Activated naive CD8-positive, alpha-beta T cell (primary cell): ENCODE measurements at regions not wholly inside any gene's neighbourhood (a gene's known extent, or its start where the extent isn't known, plus 50 kb on each side); places are given as distances from the start of the nearest gene placed in this dataset.

Experiments used
- H3K27ac Mint-ChIP-seq: one replicate; pipeline ENCODE4 v1.8.0; 2021; ENCODE audit warnings: mixed read lengths
- H3K27me3 Mint-ChIP-seq: one replicate; pipeline ENCODE4 v1.8.0; 2021; ENCODE audit warnings: mixed read lengths
- H3K36me3 Mint-ChIP-seq: one replicate; pipeline ENCODE4 v1.8.0; 2021; ENCODE audit warnings: mixed read lengths
- H3K4me1 Mint-ChIP-seq: one replicate; pipeline ENCODE4 v1.8.0; 2021; ENCODE audit warnings: low read depth, mixed read lengths
- H3K4me3 Mint-ChIP-seq: one replicate; pipeline ENCODE4 v1.8.0; 2021; ENCODE audit warnings: mild to moderate bottlenecking, mixed read lengths
- H3K9me3 Mint-ChIP-seq: one replicate; pipeline ENCODE4 v1.8.0; 2021; ENCODE audit warnings: low read depth, mixed read lengths

DNA sequence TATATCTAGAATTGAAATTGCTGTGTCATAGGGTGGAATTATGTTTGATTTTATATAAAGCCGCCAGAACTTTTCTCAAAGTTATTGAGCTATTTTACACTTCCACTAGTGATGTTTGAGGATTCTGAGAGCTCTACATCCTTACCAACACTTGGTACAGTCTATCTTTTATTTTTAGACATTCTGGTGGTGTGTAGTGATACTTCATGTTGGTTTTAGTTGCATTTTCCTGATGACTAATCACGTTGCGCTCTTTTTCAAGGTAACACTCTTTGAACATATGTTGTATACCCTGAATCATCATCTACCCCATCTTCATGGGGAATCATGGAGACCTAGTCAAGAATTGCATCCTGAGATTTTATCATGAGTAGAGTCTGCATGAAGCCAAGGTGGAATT is 141.7 kb downstream of the NXNL2 start:
- H3K9me3 Mint-ChIP-seq = no peaks in the 10 kb centered on the region
- peaks cover 4% of the 10 kb centered on the region for H3K27me3 Mint-ChIP-seq
- H3K4me3 Mint-ChIP-seq = no peak overlapping the region
- H3K36me3 Mint-ChIP-seq = no peaks in the 10 kb centered on the region
- no peaks in the 10 kb centered on the region for H3K4me1 Mint-ChIP-seq
- H3K27ac Mint-ChIP-seq = no peak overlapping the region

DNA sequence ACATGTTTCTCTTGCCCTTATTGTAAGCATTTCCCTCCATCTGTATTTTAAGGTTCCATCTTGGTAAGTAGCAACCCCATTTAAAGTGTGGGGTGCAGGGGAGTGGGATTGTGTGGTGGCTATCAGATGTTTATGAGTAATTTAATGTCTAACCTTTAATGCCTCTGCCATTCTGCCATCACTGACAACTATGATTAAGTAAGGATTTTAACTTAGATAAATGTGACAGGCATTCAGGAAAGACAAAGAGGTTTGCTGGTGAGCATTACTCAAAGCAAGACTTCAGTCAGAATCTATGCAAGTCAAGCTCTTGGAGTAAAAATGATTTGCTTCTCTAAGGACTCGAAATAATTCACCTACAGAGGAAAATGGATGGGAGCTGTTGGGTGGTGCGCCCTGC is 143.0 kb downstream of the NXNL2 start:
- Mint-ChIP-seq H3K4me3 (no peak overlapping the region), H3K27ac (no peak overlapping the region), H3K27me3 (peaks cover 4% of the 10 kb centered on the region), H3K9me3 (no peaks in the 10 kb centered on the region), H3K4me1 (no peaks in the 10 kb centered on the region), H3K36me3 (no peaks in the 10 kb centered on the region)

DNA sequence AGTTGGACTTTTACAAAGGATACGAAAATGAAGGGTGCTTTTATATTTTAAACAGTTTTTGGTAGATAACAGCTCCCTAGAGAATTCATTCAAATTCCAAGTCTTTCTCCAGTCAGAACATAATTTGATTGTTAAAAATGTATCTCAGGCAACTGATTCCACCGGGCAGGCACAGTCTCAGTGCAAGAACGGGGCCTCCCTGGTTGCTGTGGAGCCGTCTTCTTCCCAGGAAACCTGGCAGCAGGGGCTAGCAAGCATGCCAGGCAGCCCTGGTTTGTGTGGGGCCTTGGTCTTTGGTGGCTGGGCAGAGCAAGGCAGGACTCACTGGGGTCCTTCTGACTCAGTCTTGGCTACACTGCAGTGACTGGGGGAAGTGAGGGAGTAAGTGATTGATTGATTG is 143.5 kb downstream of the NXNL2 start:
- Mint-ChIP-seq H3K27ac (no peak overlapping the region), H3K4me3 (no peak overlapping the region), H3K9me3 (no peaks in the 10 kb centered on the region), H3K4me1 (no peaks in the 10 kb centered on the region), H3K27me3 (peaks cover 4% of the 10 kb centered on the region), H3K36me3 (no peaks in the 10 kb centered on the region)

DNA sequence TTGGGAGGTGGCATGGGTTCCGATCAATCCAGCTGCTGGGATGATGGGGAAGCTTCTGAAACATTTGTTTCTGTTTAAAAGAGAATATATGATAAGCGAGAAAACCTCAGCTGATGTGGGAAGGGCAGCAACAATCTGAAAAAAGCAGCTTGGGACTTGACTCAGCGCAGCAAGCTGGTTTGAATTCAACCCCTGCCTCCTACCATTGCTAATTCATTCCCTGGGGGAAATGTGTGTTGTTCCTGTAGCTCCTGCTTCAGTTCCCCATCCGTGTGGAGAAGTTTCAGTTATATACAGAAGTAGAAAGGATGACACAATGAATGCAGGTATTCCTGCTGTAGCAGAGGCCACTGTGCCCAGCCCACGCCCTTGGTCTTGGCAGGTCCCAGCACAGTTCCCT is 145.1 kb downstream of the NXNL2 start:
- H3K4me3 Mint-ChIP-seq = no peak overlapping the region
- H3K9me3 Mint-ChIP-seq = no peaks in the 10 kb centered on the region
- no peak overlapping the region for H3K27ac Mint-ChIP-seq
- no peaks in the 10 kb centered on the region for H3K4me1 Mint-ChIP-seq
- H3K36me3 Mint-ChIP-seq = no peaks in the 10 kb centered on the region
- peaks cover 4% of the 10 kb centered on the region for H3K27me3 Mint-ChIP-seq

DNA sequence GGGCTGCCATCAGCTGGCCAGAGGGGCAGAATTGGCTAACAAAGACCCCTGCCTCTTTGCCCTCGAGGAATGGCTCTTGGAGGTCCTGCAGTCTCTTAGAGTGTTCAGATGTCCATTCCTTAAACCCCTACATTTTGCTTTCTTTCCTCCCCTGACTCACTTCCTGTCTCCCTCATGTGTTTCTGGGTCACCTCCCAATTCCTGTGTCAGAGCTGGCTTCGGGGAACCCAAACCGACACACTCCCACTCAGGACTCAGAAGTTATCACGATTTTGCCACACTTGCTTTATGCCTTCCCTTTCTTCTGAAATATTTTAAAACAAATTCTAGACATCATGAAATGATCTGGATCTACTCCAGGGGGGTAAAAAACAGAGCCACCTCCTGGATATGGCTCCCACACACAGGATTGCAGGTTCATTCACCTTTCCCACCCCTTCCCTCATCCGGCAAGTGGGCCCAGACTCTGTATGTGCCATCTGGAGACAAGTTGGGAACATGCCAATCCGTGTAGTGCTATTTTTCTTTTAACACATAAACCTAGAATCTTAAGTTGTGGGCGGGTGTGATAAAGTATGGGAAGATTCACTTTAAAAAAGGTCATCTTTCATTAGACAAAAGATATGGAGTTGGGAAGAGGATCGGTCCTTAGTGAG is 145.7 kb downstream of the NXNL2 start:
- H3K4me1 Mint-ChIP-seq = no peaks in the 10 kb centered on the region
- no peak overlapping the region for H3K4me3 Mint-ChIP-seq
- no peak overlapping the region for H3K27ac Mint-ChIP-seq
- peaks cover 4% of the 10 kb centered on the region for H3K27me3 Mint-ChIP-seq
- no peaks in the 10 kb centered on the region for H3K36me3 Mint-ChIP-seq
- H3K9me3 Mint-ChIP-seq = no peaks in the 10 kb centered on the region

DNA sequence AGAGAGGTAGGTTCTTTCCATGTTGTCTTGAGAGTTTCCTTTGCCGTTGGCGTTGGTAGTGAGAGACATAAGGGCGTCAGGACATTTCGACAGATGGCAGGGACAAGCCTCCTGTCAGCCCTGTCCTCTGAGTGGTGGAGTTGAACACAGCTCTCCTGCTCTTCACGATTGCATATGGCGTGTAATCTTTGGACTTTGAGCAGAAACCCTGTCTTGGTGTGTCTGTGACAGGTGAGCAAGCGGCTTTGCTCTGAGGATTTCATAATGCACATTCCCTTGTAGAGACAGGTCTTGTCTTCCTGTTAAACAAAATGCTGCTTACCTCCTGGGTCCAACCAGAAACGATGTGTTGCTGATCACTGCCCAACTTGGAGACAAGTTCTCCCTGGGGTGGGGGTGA is 146.5 kb downstream of the NXNL2 start:
- Mint-ChIP-seq H3K9me3 (no peaks in the 10 kb centered on the region), H3K4me1 (no peaks in the 10 kb centered on the region), H3K27me3 (peaks cover 4% of the 10 kb centered on the region), H3K27ac (no peak overlapping the region), H3K36me3 (no peaks in the 10 kb centered on the region), H3K4me3 (no peak overlapping the region)

DNA sequence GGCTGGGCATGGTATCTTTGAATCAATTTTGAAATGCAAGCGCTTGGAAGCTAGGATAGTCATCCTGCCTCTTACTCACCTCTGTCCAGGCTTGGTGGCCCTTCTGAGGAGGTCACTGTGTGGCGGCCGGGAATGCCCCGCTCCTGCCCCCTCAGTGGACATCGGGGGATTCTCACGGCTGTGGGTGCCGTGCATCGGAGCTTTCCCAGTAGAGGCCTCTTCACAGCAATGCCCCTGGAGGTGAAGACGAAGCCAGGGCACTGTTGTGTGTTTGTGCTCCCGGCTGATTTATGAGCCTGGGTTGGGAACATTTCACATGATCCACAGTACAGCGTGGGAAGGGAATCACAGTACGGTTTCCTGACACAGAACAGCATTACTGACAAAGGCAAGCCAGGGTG is 147.5 kb downstream of the NXNL2 start:
- Mint-ChIP-seq H3K27me3 (no peaks in the 10 kb centered on the region), H3K4me3 (no peak overlapping the region), H3K36me3 (no peaks in the 10 kb centered on the region), H3K9me3 (no peaks in the 10 kb centered on the region), H3K27ac (no peak overlapping the region), H3K4me1 (no peaks in the 10 kb centered on the region)

DNA sequence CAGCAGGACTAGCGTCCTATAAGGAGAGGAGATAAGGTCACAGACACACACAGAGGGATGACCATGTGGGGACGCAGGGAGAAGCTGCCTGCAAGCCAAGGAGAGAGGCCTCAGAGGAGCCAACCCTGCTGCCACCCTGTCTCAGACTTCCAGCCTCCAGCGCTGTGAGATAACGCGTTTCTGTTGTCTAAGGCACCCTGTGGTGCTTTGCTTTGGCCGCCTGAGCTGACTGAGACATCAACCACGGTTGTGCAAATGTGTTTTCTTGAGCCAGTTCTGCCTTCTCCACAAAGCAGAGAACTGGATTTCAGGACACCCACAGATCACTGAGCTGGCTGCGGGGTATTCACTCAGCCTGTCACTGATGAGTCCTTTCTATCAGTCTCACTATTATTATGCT is 149.1 kb downstream of the NXNL2 start:
- H3K4me1 Mint-ChIP-seq = no peaks in the 10 kb centered on the region
- H3K27me3 Mint-ChIP-seq = no peaks in the 10 kb centered on the region
- no peaks in the 10 kb centered on the region for H3K9me3 Mint-ChIP-seq
- H3K36me3 Mint-ChIP-seq = no peaks in the 10 kb centered on the region
- no peak overlapping the region for H3K4me3 Mint-ChIP-seq
- no peak overlapping the region for H3K27ac Mint-ChIP-seq

DNA sequence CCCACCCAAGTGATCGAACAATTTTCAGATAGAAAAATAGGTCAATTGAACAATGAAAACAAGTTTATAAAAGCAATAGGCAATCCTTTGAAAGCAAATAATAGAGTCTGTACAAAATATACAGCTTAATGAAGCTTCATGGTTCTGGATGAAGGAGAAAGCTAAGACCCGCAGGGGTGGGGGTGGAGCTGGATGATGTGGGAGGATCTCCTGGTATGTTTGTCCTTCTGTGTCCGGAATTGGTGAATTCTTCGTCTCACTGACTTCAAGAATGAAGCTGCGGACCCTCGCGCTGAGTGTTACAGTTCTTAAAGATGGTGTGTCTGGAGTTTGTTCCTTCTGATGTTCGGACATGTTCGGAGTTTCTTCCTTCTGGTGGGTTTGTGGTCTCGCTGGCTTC is 149.9 kb downstream of the NXNL2 start:
- Mint-ChIP-seq H3K27me3 (no peaks in the 10 kb centered on the region), H3K4me1 (no peaks in the 10 kb centered on the region), H3K9me3 (no peaks in the 10 kb centered on the region), H3K27ac (no peak overlapping the region), H3K36me3 (no peaks in the 10 kb centered on the region), H3K4me3 (no peak overlapping the region)

DNA sequence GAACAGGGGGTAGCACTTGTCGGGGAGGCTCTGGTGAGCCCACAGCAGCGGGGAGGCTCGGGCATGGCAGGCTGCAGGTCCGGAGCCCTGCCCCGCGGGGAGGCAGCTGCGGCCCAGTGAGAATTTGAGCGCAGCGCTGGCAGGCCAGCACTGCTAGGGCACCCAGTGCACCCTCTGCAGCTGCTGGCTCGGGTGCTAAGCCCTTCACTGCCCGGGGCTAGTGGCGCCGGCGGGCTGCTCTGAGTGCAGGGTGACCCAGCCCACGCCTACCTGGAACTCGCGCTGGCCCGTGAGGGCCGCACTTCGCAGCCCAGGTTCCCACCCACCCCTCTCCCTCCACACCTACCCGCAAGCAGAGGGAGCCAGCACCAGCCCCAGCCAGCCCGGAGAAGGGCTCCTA is 151.0 kb downstream of the NXNL2 start:
- Mint-ChIP-seq H3K27me3 (no peaks in the 10 kb centered on the region), H3K36me3 (no peaks in the 10 kb centered on the region), H3K4me3 (no peak overlapping the region), H3K4me1 (no peaks in the 10 kb centered on the region), H3K27ac (no peak overlapping the region), H3K9me3 (no peaks in the 10 kb centered on the region)

DNA sequence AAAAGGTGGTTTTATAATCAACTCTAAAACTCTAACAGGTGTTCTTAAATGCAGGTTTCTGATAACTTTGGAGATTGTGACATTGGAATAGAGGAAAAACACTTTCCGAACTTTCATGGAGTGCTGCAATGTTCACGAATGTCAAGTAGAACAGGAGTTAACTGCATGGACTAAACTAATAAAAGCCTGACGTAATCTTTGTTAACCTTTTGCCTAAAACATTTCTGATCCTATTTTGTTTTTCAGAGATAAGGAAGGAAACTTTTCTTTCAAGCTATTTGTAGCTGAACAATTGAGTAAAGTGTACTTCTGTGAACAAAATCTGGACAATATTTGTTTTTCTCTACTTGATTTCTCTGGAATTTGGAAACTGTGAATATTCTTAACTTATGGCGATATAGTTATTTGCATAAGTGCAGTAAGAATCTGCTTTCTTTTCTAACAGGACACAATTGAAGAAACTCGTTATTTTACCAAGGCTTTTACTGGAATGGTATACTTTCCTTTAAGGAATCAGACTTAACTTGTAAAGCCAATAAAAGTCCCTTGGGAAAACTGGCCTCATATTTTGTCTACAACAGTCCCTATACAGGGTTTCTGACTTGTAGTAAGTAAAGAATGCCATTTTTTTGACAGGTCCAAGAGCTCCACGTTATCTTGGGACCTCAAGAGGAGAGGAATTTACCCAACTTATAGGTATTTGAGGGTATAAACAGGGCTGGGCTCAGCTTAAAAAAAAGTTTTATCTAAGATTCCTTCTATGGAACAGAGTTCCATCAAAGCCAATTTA is 154.7 kb downstream of the NXNL2 start:
- Mint-ChIP-seq H3K27me3 (peaks cover 5% of the 10 kb centered on the region), H3K36me3 (no peaks in the 10 kb centered on the region), H3K9me3 (peaks cover 5% of the 10 kb centered on the region), H3K4me3 (no peak overlapping the region), H3K4me1 (no peaks in the 10 kb centered on the region), H3K27ac (no peak overlapping the region)

DNA sequence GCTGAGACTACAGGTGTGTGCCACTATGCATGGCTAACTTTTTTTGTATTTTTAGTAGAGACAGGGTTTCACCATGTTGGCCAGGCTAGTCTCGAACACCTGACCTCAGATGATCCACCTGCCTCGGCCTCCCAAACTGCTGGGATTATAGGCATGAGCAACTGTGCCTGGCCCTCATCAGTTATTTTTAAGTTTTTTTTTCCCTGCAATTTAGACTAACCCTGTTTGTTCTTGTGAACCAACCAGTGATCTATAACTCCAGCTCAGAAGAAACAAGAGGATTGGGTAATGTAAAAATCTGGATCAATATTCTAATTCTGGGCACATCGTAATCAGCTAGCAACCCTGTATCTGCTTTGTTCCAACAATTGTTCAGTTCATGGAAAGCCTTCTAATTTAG is 155.7 kb downstream of the NXNL2 start:
- Mint-ChIP-seq H3K27ac (no peak overlapping the region), H3K9me3 (peaks cover 5% of the 10 kb centered on the region), H3K4me1 (no peaks in the 10 kb centered on the region), H3K27me3 (peaks cover 5% of the 10 kb centered on the region), H3K4me3 (no peak overlapping the region), H3K36me3 (no peaks in the 10 kb centered on the region)

DNA sequence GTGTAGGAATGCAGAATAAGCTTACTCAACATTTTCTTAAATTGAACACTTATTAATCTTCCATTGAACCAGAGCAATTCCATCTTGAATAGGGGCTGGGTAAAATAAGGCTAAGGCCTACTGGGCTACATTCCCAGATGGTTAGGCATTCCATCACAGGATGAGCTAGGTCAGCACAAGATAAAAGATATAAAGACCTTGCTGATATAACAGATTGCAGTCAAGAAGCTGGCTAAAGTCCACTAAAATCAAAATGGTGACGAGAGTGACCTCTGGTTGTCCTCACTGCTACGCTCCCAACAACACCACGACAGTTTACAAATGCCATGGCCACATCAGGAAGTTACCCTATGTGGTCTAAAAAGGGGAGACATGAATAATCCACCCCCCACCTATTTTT is 156.1 kb downstream of the NXNL2 start:
- peaks cover 5% of the 10 kb centered on the region for H3K27me3 Mint-ChIP-seq
- no peak overlapping the region for H3K4me3 Mint-ChIP-seq
- no peaks in the 10 kb centered on the region for H3K36me3 Mint-ChIP-seq
- peaks cover 5% of the 10 kb centered on the region for H3K9me3 Mint-ChIP-seq
- H3K4me1 Mint-ChIP-seq = no peaks in the 10 kb centered on the region
- H3K27ac Mint-ChIP-seq = no peak overlapping the region

DNA sequence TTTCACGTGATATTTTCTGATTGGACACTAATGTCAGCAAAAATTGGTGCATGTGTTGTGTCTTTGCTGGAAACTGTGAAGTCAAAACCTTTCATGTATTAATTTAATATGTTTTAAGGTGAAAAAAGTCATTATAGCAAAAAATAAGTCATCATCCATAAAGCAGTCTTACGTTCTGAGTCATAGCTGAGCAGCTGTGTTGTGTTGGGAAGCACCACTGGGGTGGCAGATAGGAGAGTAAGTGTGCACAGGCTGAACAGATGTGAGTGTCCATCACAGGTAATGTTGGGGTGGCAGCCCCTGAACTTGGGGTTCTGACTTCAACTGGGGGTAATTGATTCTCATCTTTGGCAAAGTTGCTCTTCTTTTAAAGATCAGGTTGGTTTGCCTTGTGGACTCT is 156.8 kb downstream of the NXNL2 start:
- H3K9me3 Mint-ChIP-seq = peaks cover 5% of the 10 kb centered on the region
- H3K27ac Mint-ChIP-seq = no peak overlapping the region
- no peaks in the 10 kb centered on the region for H3K4me1 Mint-ChIP-seq
- H3K27me3 Mint-ChIP-seq = peaks cover 5% of the 10 kb centered on the region
- no peak overlapping the region for H3K4me3 Mint-ChIP-seq
- no peaks in the 10 kb centered on the region for H3K36me3 Mint-ChIP-seq

DNA sequence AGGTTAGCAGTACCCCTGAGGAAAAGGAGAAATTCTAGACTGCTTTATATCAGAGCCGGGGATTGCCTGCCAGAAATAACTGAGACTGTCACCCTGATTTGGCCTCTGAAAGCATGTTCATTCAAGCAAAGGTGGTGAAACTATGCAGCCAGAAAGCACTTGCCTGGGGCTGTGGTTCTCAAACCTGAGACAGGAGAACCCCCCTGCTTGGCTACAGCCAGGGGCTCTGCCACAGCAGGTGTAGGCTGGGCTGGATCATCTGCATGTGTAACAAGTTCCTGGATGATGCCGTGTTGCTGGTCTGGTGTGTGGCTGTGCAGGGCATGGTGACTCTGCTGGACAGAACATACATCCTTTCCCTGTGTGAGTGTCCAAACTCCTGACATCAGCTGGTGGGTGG is 157.8 kb downstream of the NXNL2 start:
- no peak overlapping the region for H3K4me3 Mint-ChIP-seq
- H3K4me1 Mint-ChIP-seq = no peaks in the 10 kb centered on the region
- H3K9me3 Mint-ChIP-seq = peaks cover 5% of the 10 kb centered on the region
- peaks cover 5% of the 10 kb centered on the region for H3K27me3 Mint-ChIP-seq
- H3K27ac Mint-ChIP-seq = no peak overlapping the region
- no peaks in the 10 kb centered on the region for H3K36me3 Mint-ChIP-seq

DNA sequence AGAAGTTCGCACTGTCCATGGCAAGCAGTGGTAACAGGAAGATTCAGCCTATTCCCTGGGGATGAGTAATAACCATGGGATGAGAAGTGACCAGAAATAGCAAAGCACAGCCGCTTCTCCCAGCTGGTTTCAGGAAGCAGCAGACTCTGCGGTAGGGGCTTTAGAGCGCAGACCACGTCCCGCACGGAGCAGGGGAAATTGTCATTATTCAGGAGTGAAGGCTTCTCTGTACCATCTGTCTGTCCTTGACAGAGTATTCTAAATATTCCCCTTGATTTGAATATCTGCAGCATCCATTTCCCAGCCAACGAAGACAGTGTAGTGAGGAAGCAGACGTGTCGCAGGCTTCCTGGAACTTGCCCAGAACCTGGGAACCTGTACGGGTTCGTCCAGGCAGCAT is 159.6 kb downstream of the NXNL2 start:
- Mint-ChIP-seq H3K4me1 (no peaks in the 10 kb centered on the region), H3K27ac (no peak overlapping the region), H3K9me3 (peaks cover 5% of the 10 kb centered on the region), H3K36me3 (no peaks in the 10 kb centered on the region), H3K27me3 (peaks cover 5% of the 10 kb centered on the region), H3K4me3 (no peak overlapping the region)
